ENCODE measurements at regions not wholly inside any gene's neighbourhood (a gene's known extent, or its start where the extent isn't known, plus 50 kb on each side); places are given as distances from the start of the nearest gene placed in this dataset.

DNA sequence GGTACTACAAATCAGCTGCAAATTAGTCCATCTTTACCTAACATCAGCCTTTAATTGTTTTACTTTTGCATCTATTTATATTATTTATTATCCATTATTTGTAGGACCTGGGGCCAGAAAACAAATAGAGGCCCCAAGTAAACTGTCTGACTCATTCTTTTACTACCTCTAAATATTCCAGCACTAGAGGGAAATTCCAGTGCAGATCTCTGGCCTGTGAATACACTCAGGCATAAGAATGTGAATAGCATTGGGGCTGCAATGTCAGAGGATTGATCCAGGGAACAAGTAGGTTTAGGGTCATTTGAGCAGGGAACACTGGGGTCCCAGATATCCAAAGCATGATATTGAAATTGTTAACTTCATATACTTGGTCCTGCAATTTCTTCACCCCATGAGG lies 176.6 kb upstream of the TYRP1 start:
- H3K4me3 ChIP-seq (ENCODE audit: low read depth, low read length): no peak overlapping the region
- no peak for DNase-seq (ENCODE audit: low read depth)
- no peak for TF ChIP-seq CTCF (conservative IDR thresholded peaks at IDR 0.05; ENCODE audit: low read depth, low read length)

GRCh38 chr9:12538842-12539579 lies 154.2 kb upstream of the TYRP1 start:
- no peak overlapping the region for H3K4me3 ChIP-seq (ENCODE audit: low read depth, low read length)
- TF ChIP-seq CTCF (conservative IDR thresholded peaks at IDR 0.05; ENCODE audit: low read depth, low read length): no peak
- no peak for DNase-seq (ENCODE audit: low read depth)

DNA sequence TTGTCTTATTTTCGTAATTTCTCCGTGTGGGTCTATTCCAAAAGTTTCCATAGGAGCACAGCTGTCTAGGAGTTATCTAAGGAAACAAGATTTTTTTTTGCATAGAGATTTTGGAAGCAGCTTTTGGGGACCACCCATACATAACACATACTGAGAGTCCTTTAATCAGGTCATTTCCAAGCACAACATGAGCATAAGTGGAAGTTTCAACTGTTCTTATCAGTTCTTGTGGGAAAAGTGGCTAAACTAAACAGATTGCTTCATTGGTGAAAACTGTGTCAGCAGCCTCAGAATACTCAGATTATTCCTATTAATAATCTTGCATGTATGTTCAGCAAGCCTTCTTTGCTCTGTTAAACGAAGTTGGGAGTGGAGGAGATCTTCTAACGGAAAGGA lies 153.6 kb upstream of the TYRP1 start:
- no peak for TF ChIP-seq CTCF (conservative IDR thresholded peaks at IDR 0.05; ENCODE audit: low read depth, low read length)
- DNase-seq (ENCODE audit: low read depth): no peak
- H3K4me3 ChIP-seq (ENCODE audit: low read depth, low read length): no peak overlapping the region

DNA sequence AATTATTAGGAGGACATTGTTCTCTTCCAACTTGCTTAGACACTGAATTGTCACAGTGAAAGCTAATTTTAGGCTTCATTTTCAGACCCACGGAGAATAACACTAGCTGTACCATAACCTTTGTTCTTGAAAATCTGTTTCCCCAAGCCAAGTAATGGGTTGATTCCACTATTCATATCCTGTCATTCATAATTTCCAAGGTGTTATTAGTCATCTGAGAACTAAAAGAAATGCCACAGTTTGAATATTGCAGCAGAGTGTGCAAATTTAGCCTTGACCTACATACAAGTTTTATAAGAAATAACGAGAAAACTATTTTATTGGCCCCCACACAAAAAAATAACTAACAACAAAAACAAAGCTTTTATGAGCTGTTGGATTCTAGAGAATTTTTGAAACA lies 148.5 kb upstream of the TYRP1 start:
- DNase-seq (ENCODE audit: low read depth): no peak
- TF ChIP-seq CTCF (conservative IDR thresholded peaks at IDR 0.05; ENCODE audit: low read depth, low read length): no peak
- no peak overlapping the region for H3K4me3 ChIP-seq (ENCODE audit: low read depth, low read length)

DNA sequence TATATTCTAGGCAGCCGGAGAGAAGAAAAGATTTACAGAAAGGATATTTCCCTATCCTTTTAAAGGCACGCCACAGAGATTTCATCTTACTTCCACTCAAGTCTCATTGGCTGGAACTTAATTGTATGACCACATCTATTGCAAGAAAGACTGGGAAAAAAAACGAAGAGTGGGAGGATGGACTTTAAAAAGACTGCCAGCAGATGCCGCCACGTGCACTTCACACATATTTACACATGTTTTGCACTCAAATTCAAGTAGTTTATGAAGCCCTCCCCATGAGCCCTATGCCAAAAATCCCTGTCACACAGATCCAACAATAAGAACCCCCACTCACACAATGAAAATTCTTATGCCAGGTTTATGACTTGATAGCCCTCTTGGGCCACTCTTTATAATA lies 138.5 kb upstream of the TYRP1 start:
- no peak overlapping the region for H3K4me3 ChIP-seq (ENCODE audit: low read depth, low read length)
- TF ChIP-seq CTCF (conservative IDR thresholded peaks at IDR 0.05; ENCODE audit: low read depth, low read length): peak; percentile 66
- peak; percentile 4 for DNase-seq (ENCODE audit: low read depth)

GRCh38 chr9:12566404-12567090 lies 126.6 kb upstream of the TYRP1 start:
- DNase-seq (ENCODE audit: low read depth): no peak
- TF ChIP-seq CTCF (conservative IDR thresholded peaks at IDR 0.05; ENCODE audit: low read depth, low read length): no peak
- no peak overlapping the region for H3K4me3 ChIP-seq (ENCODE audit: low read depth, low read length)
